ENCODE measurements at regions not wholly inside any gene's neighbourhood (a gene's known extent, or its start where the extent isn't known, plus 50 kb on each side); places are given as distances from the start of the nearest gene placed in this dataset.

DNA sequence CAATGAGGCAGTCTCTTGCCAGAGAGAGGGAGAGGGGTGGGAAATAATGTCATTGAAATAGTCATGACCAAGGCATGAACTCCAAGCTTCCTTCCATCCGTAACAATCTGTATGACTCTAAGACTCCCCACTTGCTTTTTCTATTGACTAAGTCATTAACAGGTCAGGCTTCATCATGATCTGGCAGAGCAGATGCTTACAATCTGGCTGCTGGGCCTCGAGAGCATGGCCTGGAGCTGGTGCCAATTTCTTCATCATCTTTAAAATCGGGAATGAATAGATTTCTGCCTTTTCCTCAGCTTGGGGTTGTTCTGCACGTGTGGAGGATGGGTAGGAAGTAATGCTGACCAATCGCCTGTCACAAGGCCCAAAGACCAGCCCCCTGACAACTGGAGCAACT is 280.6 kb upstream of the CLNK start:
- Mint-ChIP-seq H3K4me1 (ENCODE audit: low read depth) (peaks cover 2% of the 10 kb centered on the region), H3K9me3 (ENCODE audit: low read depth) (no peaks in the 10 kb centered on the region), H3K4me3 (ENCODE audit: unreplicated experiment) (no peak overlapping the region), H3K27me3 (ENCODE audit: low read depth) (peaks cover 2% of the 10 kb centered on the region), H3K36me3 (ENCODE audit: low read depth) (no peaks in the 10 kb centered on the region), H3K27ac (ENCODE audit: unreplicated experiment) (no peak overlapping the region)
- TF ChIP-seq CTCF (IDR thresholded peaks at IDR 0.05): no peak
- DNase-seq (ENCODE audit: low spot score): no peak

GRCh38 chr4:10963958-10964703 is 279.6 kb upstream of the CLNK start:
- H3K36me3 Mint-ChIP-seq (ENCODE audit: low read depth): no peaks in the 10 kb centered on the region
- peaks cover 2% of the 10 kb centered on the region for H3K27me3 Mint-ChIP-seq (ENCODE audit: low read depth)
- no peaks in the 10 kb centered on the region for H3K9me3 Mint-ChIP-seq (ENCODE audit: low read depth)
- no peak overlapping the region for H3K4me3 Mint-ChIP-seq (ENCODE audit: unreplicated experiment)
- TF ChIP-seq CTCF (IDR thresholded peaks at IDR 0.05): no peak
- no peak for DNase-seq (ENCODE audit: low spot score)
- peaks cover 2% of the 10 kb centered on the region for H3K4me1 Mint-ChIP-seq (ENCODE audit: low read depth)
- H3K27ac Mint-ChIP-seq (ENCODE audit: unreplicated experiment): no peak overlapping the region

GRCh38 chr4:10963241-10963640 is 278.7 kb upstream of the CLNK start:
- Mint-ChIP-seq H3K9me3 (ENCODE audit: low read depth) (no peaks in the 10 kb centered on the region), H3K36me3 (ENCODE audit: low read depth) (no peaks in the 10 kb centered on the region), H3K27me3 (ENCODE audit: low read depth) (peaks cover 2% of the 10 kb centered on the region), H3K27ac (ENCODE audit: unreplicated experiment) (no peak overlapping the region), H3K4me3 (ENCODE audit: unreplicated experiment) (no peak overlapping the region), H3K4me1 (ENCODE audit: low read depth) (peaks cover 2% of the 10 kb centered on the region)
- DNase-seq (ENCODE audit: low spot score): no peak
- TF ChIP-seq CTCF (IDR thresholded peaks at IDR 0.05): no peak

DNA sequence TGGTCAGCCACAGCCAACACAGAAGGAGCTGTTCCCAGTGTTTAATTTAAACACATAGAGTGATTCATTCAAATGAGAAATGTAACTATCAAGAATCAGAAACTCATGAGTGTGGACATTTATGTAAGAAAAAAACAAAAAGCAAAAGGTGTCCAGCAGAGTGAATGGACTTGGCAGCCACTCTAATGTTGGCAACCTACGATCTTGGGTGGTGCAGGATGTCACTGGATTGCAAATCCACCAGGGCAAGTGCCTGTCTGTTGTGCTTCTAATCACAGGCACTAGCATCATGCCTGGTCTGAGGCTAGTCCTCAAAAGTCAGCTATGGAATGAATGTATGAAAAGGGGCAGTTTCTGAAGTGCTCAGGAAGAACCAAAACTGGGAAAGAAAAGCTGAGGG is 277.7 kb upstream of the CLNK start:
- H3K9me3 Mint-ChIP-seq (ENCODE audit: low read depth): no peaks in the 10 kb centered on the region
- no peak overlapping the region for H3K27ac Mint-ChIP-seq (ENCODE audit: unreplicated experiment)
- peaks cover 2% of the 10 kb centered on the region for H3K4me1 Mint-ChIP-seq (ENCODE audit: low read depth)

GRCh38 chr4:10960389-10960788 is 275.8 kb upstream of the CLNK start:
- Mint-ChIP-seq H3K4me3 (ENCODE audit: unreplicated experiment) (no peak overlapping the region), H3K4me1 (ENCODE audit: low read depth) (peaks cover 2% of the 10 kb centered on the region), H3K27ac (ENCODE audit: unreplicated experiment) (no peak overlapping the region), H3K9me3 (ENCODE audit: low read depth) (no peaks in the 10 kb centered on the region), H3K36me3 (ENCODE audit: low read depth) (no peaks in the 10 kb centered on the region), H3K27me3 (ENCODE audit: low read depth) (peaks cover 2% of the 10 kb centered on the region)
- DNase-seq (ENCODE audit: low spot score): no peak
- TF ChIP-seq CTCF (IDR thresholded peaks at IDR 0.05): no peak

More for the DNA sequence above, 277.7 kb upstream of the CLNK start:
- Mint-ChIP-seq H3K27me3 (ENCODE audit: low read depth) (peaks cover 2% of the 10 kb centered on the region), H3K4me3 (ENCODE audit: unreplicated experiment) (no peak overlapping the region), H3K36me3 (ENCODE audit: low read depth) (no peaks in the 10 kb centered on the region)
- DNase-seq (ENCODE audit: low spot score): no peak
- TF ChIP-seq CTCF (IDR thresholded peaks at IDR 0.05): no peak

All from chondrocyte (in vitro differentiated cells).